ENCODE measurements at regions not wholly inside any gene's neighbourhood (a gene's known extent, or its start where the extent isn't known, plus 50 kb on each side); places are given as distances from the start of the nearest gene placed in this dataset.
"Not testable (repeated sequence)": the region's sequence is repeated elsewhere in the genome, so short reads cannot be mapped to it uniquely, and the experiment has no call there.

DNA sequence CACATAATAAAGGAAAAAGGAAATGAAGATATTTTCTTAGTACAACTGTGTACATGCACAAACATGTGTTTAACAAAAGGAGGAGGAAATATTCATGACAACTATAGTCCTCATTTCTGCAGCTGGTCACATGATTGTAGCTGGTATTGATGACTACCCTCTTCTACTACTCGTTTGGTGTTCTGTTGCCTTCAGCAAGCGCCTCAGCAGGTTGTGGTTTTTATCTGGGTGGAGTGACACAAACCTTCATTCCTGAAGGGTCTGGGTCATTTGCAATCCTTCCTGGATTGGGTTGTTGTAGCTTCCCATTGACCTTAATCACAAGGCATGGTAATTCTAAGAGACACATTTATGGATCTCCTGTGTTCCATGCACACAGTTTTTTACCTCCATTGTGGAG lies 1009.9 kb upstream of the USP15 start:
- Histone ChIP-seq H3K4me3 (no peak overlapping the region), H3K27ac (no peak overlapping the region), H3K9me3 (no peaks in the 10 kb centered on the region), H3K36me3 (no peaks in the 10 kb centered on the region), H3K27me3 (replicated peaks; ENCODE audit: insufficient read depth) (no peaks in the 10 kb centered on the region), H3K4me1 (ENCODE audit: control insufficient read depth in 1 of 2, low read depth in 2 of 2) (no peaks in the 10 kb centered on the region)
- DNase-seq (ENCODE audit: low spot score) (no peak), ATAC-seq (ENCODE audit: insufficient number of reproducible peaks, low FRiP score, low read depth) (no peak)
- TF ChIP-seq CTCF (IDR thresholded peaks at IDR 0.05): no peak

- DNase-seq (ENCODE audit: low spot score): no peak
- Histone ChIP-seq H3K27ac (no peak overlapping the region), H3K9me3 (no peaks in the 10 kb centered on the region), H3K36me3 (no peaks in the 10 kb centered on the region), H3K4me3 (no peak overlapping the region), H3K4me1 (ENCODE audit: control insufficient read depth in 1 of 2, low read depth in 2 of 2) (no peaks in the 10 kb centered on the region), H3K27me3 (replicated peaks; ENCODE audit: insufficient read depth) (no peaks in the 10 kb centered on the region)
- ATAC-seq (ENCODE audit: insufficient number of reproducible peaks, low FRiP score, low read depth): no peak
- TF ChIP-seq CTCF (IDR thresholded peaks at IDR 0.05): no peak
Measured at GRCh38 chr12:61251076-61251475, 1009.1 kb upstream of the USP15 start.

- Histone ChIP-seq H3K9me3 (no peaks in the 10 kb centered on the region), H3K4me1 (ENCODE audit: control insufficient read depth in 1 of 2, low read depth in 2 of 2) (no peaks in the 10 kb centered on the region), H3K27me3 (replicated peaks; ENCODE audit: insufficient read depth) (no peaks in the 10 kb centered on the region), H3K36me3 (no peaks in the 10 kb centered on the region), H3K27ac (no peak overlapping the region), H3K4me3 (no peak overlapping the region)
- ATAC-seq (ENCODE audit: insufficient number of reproducible peaks, low FRiP score, low read depth): no peak
- DNase-seq (ENCODE audit: low spot score): no peak
- no peak for TF ChIP-seq CTCF (IDR thresholded peaks at IDR 0.05)
Measured at GRCh38 chr12:61254225-61254624, 1006.0 kb upstream of the USP15 start.

- not testable (repeated sequence) for H3K4me1 ChIP-seq (ENCODE audit: control insufficient read depth in 1 of 2, low read depth in 2 of 2); DNase-seq (ENCODE audit: low spot score); H3K27me3 ChIP-seq (replicated peaks; ENCODE audit: insufficient read depth); H3K4me3 ChIP-seq; H3K27ac ChIP-seq; H3K36me3 ChIP-seq; ATAC-seq (ENCODE audit: insufficient number of reproducible peaks, low FRiP score, low read depth); H3K9me3 ChIP-seq
Measured at GRCh38 chr12:61264294-61264693, 995.9 kb upstream of the USP15 start.

DNA sequence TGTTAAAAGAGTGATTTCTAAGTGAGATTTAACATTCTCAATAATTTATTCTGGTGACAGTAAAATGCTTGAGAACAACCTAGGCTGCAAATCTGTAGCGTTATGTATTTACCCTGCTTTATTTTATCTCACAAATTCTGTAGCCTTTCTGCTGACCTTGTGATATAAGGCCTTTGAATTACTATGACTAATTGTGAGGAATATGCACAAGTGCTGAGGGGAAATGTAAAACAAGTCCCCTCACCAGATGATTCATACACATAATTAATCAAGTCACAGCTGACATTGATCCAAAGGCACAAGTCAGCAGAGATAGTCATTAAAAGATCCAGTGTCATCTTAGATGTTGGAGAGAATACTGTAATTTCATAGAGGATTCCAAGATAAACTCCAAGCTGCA lies 992.7 kb upstream of the USP15 start:
- H3K27me3 ChIP-seq (replicated peaks; ENCODE audit: insufficient read depth): no peaks in the 10 kb centered on the region
- no peak for ATAC-seq (ENCODE audit: insufficient number of reproducible peaks, low FRiP score, low read depth)
- H3K9me3 ChIP-seq: peaks cover 5% of the 10 kb centered on the region
- H3K36me3 ChIP-seq: no peaks in the 10 kb centered on the region
- H3K4me1 ChIP-seq (ENCODE audit: control insufficient read depth in 1 of 2, low read depth in 2 of 2): no peaks in the 10 kb centered on the region
- no peak overlapping the region for H3K27ac ChIP-seq
- H3K4me3 ChIP-seq: no peak overlapping the region
- TF ChIP-seq CTCF (IDR thresholded peaks at IDR 0.05): no peak
- DNase-seq (ENCODE audit: low spot score): no peak

DNA sequence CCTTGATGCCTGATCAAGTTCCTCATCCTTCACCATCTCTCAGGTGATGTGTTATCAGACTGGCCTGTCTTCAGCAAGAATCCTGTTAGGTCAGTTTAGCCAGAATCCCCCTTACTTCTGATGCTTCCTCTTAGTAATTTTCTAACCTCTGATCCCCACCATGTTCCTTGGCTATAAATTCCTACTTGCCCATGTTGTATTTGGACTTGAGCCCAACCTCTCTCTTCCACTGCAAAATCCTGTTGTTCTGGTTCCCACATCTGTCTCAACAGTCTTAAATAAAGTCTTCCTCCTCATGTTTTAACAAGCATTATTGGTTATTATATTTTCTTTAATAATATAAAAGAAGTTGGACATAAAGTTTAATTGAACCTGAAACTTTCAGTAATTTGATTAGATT lies 987.8 kb upstream of the USP15 start:
- Histone ChIP-seq H3K36me3 (no peaks in the 10 kb centered on the region), H3K27me3 (replicated peaks; ENCODE audit: insufficient read depth) (no peaks in the 10 kb centered on the region), H3K4me3 (no peak overlapping the region), H3K27ac (no peak overlapping the region), H3K9me3 (no peaks in the 10 kb centered on the region), H3K4me1 (ENCODE audit: control insufficient read depth in 1 of 2, low read depth in 2 of 2) (no peaks in the 10 kb centered on the region)
- DNase-seq (ENCODE audit: low spot score): no peak
- TF ChIP-seq CTCF (IDR thresholded peaks at IDR 0.05): no peak
- no peak for ATAC-seq (ENCODE audit: insufficient number of reproducible peaks, low FRiP score, low read depth)

All from thoracic aorta (tissue), 2 donors.